HG03520 (cell line): ENCODE measurements at regions not wholly inside any gene's neighbourhood (a gene's known extent, or its start where the extent isn't known, plus 50 kb on each side); places are given as distances from the start of the nearest gene placed in this dataset.
"Not testable (repeated sequence)": the region's sequence is repeated elsewhere in the genome, so short reads cannot be mapped to it uniquely, and the experiment has no call there.

ENCODE experiments used
- ATAC-seq: cut with Tn5 transposase; IDR thresholded peaks from one replicate; pipeline ENCODE4 v1.9.1; 2021; ENCODE audit warnings: mild to moderate bottlenecking, moderate library complexity; ENCODE audit not compliant: unreplicated experiment

GRCh38 chr22:23397613-23398567, 182.2 kb downstream of the IGLL1 start:
- no peak for ATAC-seq

- no peak for ATAC-seq
Measured at GRCh38 chr22:23397008-23397612, 183.0 kb downstream of the IGLL1 start.

- ATAC-seq = no peak
Measured at GRCh38 chr22:23396362-23397007, 183.6 kb downstream of the IGLL1 start.

- no peak for ATAC-seq
Measured at GRCh38 chr22:23395530-23396361, 184.3 kb downstream of the IGLL1 start.

GRCh38 chr22:23394525-23395326, 185.4 kb downstream of the IGLL1 start:
- no peak for ATAC-seq

- no peak for ATAC-seq
Measured at GRCh38 chr22:23393721-23394320, 186.3 kb downstream of the IGLL1 start.

GRCh38 chr22:23393199-23393598, 186.9 kb downstream of the IGLL1 start:
- ATAC-seq = not testable (repeated sequence)

GRCh38 chr22:23392420-23393121, 187.5 kb downstream of the IGLL1 start:
- ATAC-seq = no peak

- no peak for ATAC-seq
Measured at GRCh38 chr22:23391022-23391421, 189.1 kb downstream of the IGLL1 start.

- no peak for ATAC-seq
Measured at GRCh38 chr22:23389271-23390071, 190.6 kb downstream of the IGLL1 start.

- no peak for ATAC-seq
Measured at GRCh38 chr22:23388517-23388890, 191.6 kb downstream of the IGLL1 start.

GRCh38 chr22:23387827-23388516, 192.1 kb downstream of the IGLL1 start:
- no peak for ATAC-seq

- no peak for ATAC-seq
Measured at GRCh38 chr22:23386822-23387580, 193.1 kb downstream of the IGLL1 start.

- ATAC-seq = no peak
Measured at GRCh38 chr22:23385678-23386631, 194.1 kb downstream of the IGLL1 start.

GRCh38 chr22:23384923-23385677, 195.0 kb downstream of the IGLL1 start:
- ATAC-seq = no peak
